Naive B cell (primary cell): ENCODE measurements at regions not wholly inside any gene's neighbourhood (a gene's known extent, or its start where the extent isn't known, plus 50 kb on each side); places are given as distances from the start of the nearest gene placed in this dataset.

Experiments used
- ATAC-seq, 2 donors: fragments of 150-1000 bp; cut with Tn5 transposase; 2 replicates each; pipeline ENCODE4 v1.10.0; 2021; ENCODE audit warnings: low read depth in 2 of 2, mild to moderate bottlenecking in 2 of 2, moderate library complexity in 2 of 2
- DNase-seq: peaks from one replicate; pipeline ENCODE4 v3.0.0; 2022
- H3K27ac Mint-ChIP-seq, 6 donors: one replicate each; pipeline ENCODE4 v1.8.0; 2020 to 2022; ENCODE audit warnings: mild to moderate bottlenecking in 6 of 6, mixed read lengths in 6 of 6, moderate library complexity in 5 of 6, inconsistent platforms in 2 of 6
- H3K27me3 Mint-ChIP-seq, 3 donors: one replicate each; pipeline ENCODE4 v1.8.0; 2021 to 2022; ENCODE audit warnings: mixed read lengths in 3 of 3, mild to moderate bottlenecking in 1 of 3
- H3K36me3 Mint-ChIP-seq, 2 donors: one replicate each; pipeline ENCODE4 v1.8.0; 2020 to 2022; ENCODE audit warnings: mixed read lengths in 2 of 2, inconsistent platforms in 1 of 2, mild to moderate bottlenecking in 1 of 2
- H3K4me1 Mint-ChIP-seq, 3 donors: one replicate each; pipeline ENCODE4 v1.8.0; 2020 to 2022; ENCODE audit warnings: mixed read lengths in 3 of 3, inconsistent platforms in 1 of 3, mild to moderate bottlenecking in 1 of 3, moderate library complexity in 1 of 3
- H3K4me3 Mint-ChIP-seq, 8 donors: one replicate each; pipeline ENCODE4 v1.8.0; 2020 to 2022; ENCODE audit warnings: mild to moderate bottlenecking in 8 of 8, mixed read lengths in 8 of 8, moderate library complexity in 8 of 8, inconsistent platforms in 2 of 8
- H3K9me3 Mint-ChIP-seq, 7 donors: one replicate each; pipeline ENCODE4 v1.8.0; 2020 to 2022; ENCODE audit warnings: mixed read lengths in 7 of 7, mild to moderate bottlenecking in 5 of 7, inconsistent platforms in 2 of 7, moderate library complexity in 1 of 7

- no peaks in the 10 kb centered on the region for H3K4me1 Mint-ChIP-seq
- H3K4me3 Mint-ChIP-seq = no peak overlapping the region
- H3K9me3 Mint-ChIP-seq = peaks cover 0 to 1% (median 0%) of the 10 kb centered on the region in 7 donors
- H3K27me3 Mint-ChIP-seq = peaks cover 0 to 3% (median 0%) of the 10 kb centered on the region in 3 donors
- no peak overlapping the region for H3K27ac Mint-ChIP-seq
- ATAC-seq (no peak), DNase-seq (no peak)
- H3K36me3 Mint-ChIP-seq = no peaks in the 10 kb centered on the region
These were observed 207.8 kb upstream of the MGMT start for GRCh38 chr10:129259128-129259815.

GRCh38 chr10:129272176-129272575 lies 194.9 kb upstream of the MGMT start:
- DNase-seq (no peak), ATAC-seq (no peak)
- Mint-ChIP-seq H3K9me3 (peaks cover 0 to 6% (median 0%) of the 10 kb centered on the region in 7 donors), H3K4me3 (no peak overlapping the region), H3K27me3 (peaks cover 0 to 10% (median 7%) of the 10 kb centered on the region in 3 donors), H3K36me3 (no peaks in the 10 kb centered on the region), H3K4me1 (no peaks in the 10 kb centered on the region), H3K27ac (no peak overlapping the region)

DNA sequence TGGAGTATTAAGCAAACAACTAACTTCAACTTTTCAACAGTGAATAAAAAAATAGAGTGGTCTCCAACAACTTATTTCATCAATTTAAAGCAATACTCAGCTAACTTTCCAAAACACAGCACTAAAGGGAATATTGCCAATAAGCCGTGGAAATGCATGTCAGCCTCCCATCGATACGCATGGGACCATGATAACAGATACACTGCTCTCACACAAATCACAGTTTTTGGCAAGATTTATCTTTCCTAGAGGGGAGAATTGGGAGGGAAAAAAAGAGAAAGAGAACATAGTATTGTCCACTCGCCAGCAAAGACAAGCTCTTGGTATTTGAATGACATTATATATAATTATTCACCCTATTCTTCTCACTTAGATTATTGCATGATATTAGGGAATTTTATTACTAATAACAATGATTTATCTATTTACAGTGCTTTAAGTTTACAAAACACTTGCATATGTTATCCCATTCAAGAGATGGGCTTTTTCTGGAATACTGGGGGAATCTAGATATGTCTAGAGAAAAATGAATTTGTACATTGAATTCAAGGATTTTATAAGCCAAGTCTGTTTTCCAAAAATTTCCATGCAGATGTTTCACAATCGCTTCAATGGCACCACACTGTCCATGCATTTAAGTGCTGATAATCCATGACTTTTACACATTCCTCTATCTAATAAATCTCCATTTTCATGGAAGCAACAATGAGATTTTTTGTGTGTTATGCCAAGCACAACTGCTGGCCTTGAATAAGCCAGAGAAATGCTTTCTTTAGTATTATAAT lies 194.0 kb upstream of the MGMT start:
- DNase-seq (no peak), ATAC-seq (no peak)
- no peaks in the 10 kb centered on the region for H3K4me1 Mint-ChIP-seq
- H3K9me3 Mint-ChIP-seq = peaks cover 0 to 11% (median 0%) of the 10 kb centered on the region in 7 donors
- no peak overlapping the region for H3K27ac Mint-ChIP-seq
- peaks cover 0 to 16% (median 13%) of the 10 kb centered on the region in 3 donors for H3K27me3 Mint-ChIP-seq
- H3K36me3 Mint-ChIP-seq = no peaks in the 10 kb centered on the region
- H3K4me3 Mint-ChIP-seq = no peak overlapping the region

DNA sequence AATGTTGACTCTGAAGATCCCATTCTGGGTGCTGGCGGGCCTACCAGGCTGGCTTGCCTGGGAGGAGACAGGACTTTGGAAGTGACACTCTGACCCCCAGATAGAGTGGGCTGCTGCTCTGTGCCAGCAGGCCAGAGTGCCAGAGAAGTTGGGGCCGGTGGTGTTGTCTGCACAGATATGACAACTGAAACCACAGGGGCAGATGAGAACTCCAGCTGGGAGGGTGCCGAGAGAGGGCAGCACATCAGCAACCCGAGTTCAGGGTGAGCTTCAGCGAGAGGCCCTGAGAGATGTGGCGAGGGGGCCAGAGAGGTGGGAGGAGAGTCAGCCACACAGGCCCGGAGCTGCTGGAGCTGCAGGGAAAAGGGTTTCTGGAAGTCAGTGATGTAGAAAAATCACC lies 193.2 kb upstream of the MGMT start:
- Mint-ChIP-seq H3K9me3 (peaks cover 0 to 11% (median 0%) of the 10 kb centered on the region in 7 donors), H3K4me1 (no peaks in the 10 kb centered on the region), H3K4me3 (no peak overlapping the region)

GRCh38 chr10:129274748-129275474 lies 192.1 kb upstream of the MGMT start:
- peaks cover 0 to 11% (median 0%) of the 10 kb centered on the region in 7 donors for H3K9me3 Mint-ChIP-seq
- peaks cover 0 to 16% (median 13%) of the 10 kb centered on the region in 3 donors for H3K27me3 Mint-ChIP-seq
- ATAC-seq = no peak
- no peaks in the 10 kb centered on the region for H3K36me3 Mint-ChIP-seq
- H3K4me3 Mint-ChIP-seq = no peak overlapping the region
- DNase-seq = no peak
- peak overlapping the region in 2 of 6 donors; percentile 24 to 49 for H3K27ac Mint-ChIP-seq
- H3K4me1 Mint-ChIP-seq = no peaks in the 10 kb centered on the region

More for the DNA sequence above, 193.2 kb upstream of the MGMT start:
- H3K27me3 Mint-ChIP-seq = peaks cover 0 to 16% (median 13%) of the 10 kb centered on the region in 3 donors
- DNase-seq = no peak
- no peak for ATAC-seq
- no peaks in the 10 kb centered on the region for H3K36me3 Mint-ChIP-seq
- no peak overlapping the region for H3K27ac Mint-ChIP-seq

- Mint-ChIP-seq H3K4me3 (no peak overlapping the region), H3K27ac (no peak overlapping the region)
- no peak for ATAC-seq
These were observed 191.2 kb upstream of the MGMT start for GRCh38 chr10:129275886-129276285.

DNA sequence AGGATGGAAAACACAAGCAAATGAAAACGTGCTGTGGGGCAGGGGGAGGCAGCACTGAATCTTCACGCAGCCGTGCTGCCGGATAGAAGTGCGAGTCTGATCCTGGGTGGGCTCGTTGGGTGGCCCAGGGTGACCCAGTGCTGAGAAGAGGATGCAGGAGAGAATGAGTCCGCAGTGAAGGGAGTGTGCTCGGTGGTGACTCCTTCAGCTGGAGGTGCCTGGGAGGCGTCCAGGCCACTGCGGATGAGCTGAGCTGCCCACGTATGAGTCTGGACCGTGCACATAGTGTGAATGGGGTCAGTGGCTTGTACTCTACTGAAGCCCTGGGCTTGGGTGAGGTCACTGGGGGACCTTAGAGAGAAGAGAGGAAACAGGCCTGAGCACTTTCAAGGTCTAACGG lies 190.0 kb upstream of the MGMT start:
- H3K9me3 Mint-ChIP-seq = peaks cover 3 to 18% (median 6%) of the 10 kb centered on the region in 7 donors
- H3K36me3 Mint-ChIP-seq = peaks cover 0 to 11% of the 10 kb centered on the region in 2 donors
- H3K27ac Mint-ChIP-seq = no peak overlapping the region
- DNase-seq (no peak), ATAC-seq (no peak)
- no peaks in the 10 kb centered on the region for H3K4me1 Mint-ChIP-seq
- peaks cover 10 to 24% (median 23%) of the 10 kb centered on the region in 3 donors for H3K27me3 Mint-ChIP-seq
- H3K4me3 Mint-ChIP-seq = no peak overlapping the region

More at GRCh38 chr10:129275886-129276285, 191.2 kb upstream of the MGMT start:
- H3K9me3 Mint-ChIP-seq = peaks cover 0 to 11% (median 0%) of the 10 kb centered on the region in 7 donors
- no peaks in the 10 kb centered on the region for H3K4me1 Mint-ChIP-seq
- DNase-seq = no peak
- H3K27me3 Mint-ChIP-seq = peaks cover 0 to 16% (median 13%) of the 10 kb centered on the region in 3 donors
- H3K36me3 Mint-ChIP-seq = no peaks in the 10 kb centered on the region

DNA sequence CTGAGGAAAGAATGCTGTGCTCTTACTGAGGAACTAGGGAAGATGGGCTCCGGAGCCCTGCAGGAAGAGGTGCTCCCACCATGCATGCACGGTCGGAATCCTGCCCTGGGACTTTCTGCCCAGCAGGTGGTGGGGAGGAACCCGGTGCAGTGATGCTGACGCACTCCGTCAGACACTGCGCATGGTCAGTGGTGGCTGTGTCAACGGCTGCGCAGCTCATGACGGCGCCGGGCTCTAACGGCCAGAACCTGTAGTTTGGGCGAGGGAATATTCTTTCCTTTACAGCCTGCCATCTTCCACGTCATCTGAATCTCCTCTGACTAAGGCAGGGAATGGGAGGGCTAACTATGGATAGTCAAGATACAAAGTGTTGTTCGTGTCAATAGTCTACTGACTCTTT lies 189.2 kb upstream of the MGMT start:
- H3K36me3 Mint-ChIP-seq = peaks cover 0 to 12% of the 10 kb centered on the region in 2 donors
- peak overlapping the region in 1 of 8 donors; percentile 42 for H3K4me3 Mint-ChIP-seq
- DNase-seq = no peak
- peaks cover 10 to 24% (median 24%) of the 10 kb centered on the region in 3 donors for H3K27me3 Mint-ChIP-seq
- no peaks in the 10 kb centered on the region for H3K4me1 Mint-ChIP-seq
- H3K9me3 Mint-ChIP-seq = peaks cover 3 to 18% (median 7%) of the 10 kb centered on the region in 7 donors
- H3K27ac Mint-ChIP-seq = no peak overlapping the region
- ATAC-seq = no peak

DNA sequence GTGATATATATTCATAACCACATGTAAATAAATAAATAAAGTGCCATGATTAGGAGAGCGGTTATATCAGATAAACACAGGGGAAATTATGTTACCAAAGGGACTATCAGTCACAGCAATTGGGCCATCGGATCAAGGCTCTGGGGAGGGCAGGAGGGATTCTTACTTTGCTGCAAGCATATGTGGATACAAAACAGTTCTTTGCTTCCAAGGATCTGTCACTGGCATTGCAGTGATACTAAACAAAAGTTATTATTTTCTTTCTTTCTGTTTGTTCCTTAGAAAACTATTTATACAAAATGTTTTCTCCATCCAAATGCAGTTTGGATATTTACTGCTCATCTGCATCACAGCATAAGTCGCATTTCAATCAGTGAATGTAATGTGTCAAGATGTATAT lies 188.4 kb upstream of the MGMT start:
- no peaks in the 10 kb centered on the region for H3K4me1 Mint-ChIP-seq
- peaks cover 3 to 18% (median 7%) of the 10 kb centered on the region in 7 donors for H3K9me3 Mint-ChIP-seq
- peaks cover 0 to 12% of the 10 kb centered on the region in 2 donors for H3K36me3 Mint-ChIP-seq
- peaks cover 10 to 24% (median 24%) of the 10 kb centered on the region in 3 donors for H3K27me3 Mint-ChIP-seq
- no peak overlapping the region for H3K27ac Mint-ChIP-seq
- ATAC-seq (no peak), DNase-seq (no peak)
- no peak overlapping the region for H3K4me3 Mint-ChIP-seq

DNA sequence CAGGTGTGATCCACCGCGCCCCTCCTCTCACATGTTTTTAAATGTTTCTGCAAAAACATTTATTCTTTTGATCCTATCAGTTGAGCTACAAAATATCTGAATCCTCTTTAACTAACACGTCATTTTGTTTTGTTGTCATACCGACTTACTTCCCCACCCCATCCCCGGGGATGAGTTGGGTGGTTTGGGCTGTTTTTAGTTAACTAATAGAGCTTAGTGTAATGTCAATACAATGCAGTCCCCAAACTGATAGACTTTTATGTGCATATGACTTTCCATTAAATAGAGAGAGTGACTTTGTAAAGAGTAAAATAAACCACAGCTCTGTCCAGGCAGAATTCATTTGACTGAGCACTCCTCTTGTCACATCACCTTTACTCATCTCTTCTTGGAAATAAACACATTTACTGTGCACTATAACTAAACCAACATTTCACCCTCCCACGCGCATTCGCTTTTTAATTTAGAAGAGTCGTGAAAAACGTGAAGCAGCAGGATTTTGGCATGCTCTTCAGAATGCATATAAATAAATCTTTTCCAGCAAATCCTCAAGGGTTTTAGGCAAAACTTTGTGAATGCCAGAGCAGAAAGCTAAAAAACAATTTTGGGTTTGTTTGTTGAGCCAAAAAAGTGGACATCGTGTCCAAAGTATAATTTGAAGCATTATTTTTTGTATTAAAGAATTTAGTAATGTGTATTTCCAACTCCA lies 187.4 kb upstream of the MGMT start:
- H3K9me3 Mint-ChIP-seq = peaks cover 3 to 18% (median 7%) of the 10 kb centered on the region in 7 donors
- ATAC-seq (no peak), DNase-seq (no peak)
- no peaks in the 10 kb centered on the region for H3K4me1 Mint-ChIP-seq
- peaks cover 0 to 12% of the 10 kb centered on the region in 2 donors for H3K36me3 Mint-ChIP-seq
- peaks cover 13 to 24% (median 24%) of the 10 kb centered on the region in 3 donors for H3K27me3 Mint-ChIP-seq
- no peak overlapping the region for H3K27ac Mint-ChIP-seq
- no peak overlapping the region for H3K4me3 Mint-ChIP-seq

DNA sequence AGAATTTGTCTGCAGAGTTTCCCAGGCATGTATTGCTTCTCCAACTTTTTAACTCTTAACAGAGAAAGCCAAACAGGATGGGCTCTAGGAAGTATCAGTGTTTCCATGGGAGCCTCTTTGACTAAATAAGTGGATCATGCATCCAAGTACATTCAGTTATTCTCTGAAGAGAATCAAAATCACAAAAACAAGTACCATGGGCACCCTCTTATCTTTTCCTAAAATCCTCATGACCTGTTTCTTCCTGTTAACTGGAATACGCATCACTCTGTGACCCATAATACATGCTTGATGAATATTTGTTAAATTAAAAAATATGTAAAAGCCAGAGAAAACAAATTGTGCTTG lies 186.9 kb upstream of the MGMT start:
- DNase-seq (no peak), ATAC-seq (no peak)
- peaks cover 3 to 18% (median 7%) of the 10 kb centered on the region in 7 donors for H3K9me3 Mint-ChIP-seq
- no peak overlapping the region for H3K27ac Mint-ChIP-seq
- H3K4me1 Mint-ChIP-seq = no peaks in the 10 kb centered on the region
- peaks cover 0 to 12% of the 10 kb centered on the region in 2 donors for H3K36me3 Mint-ChIP-seq
- no peak overlapping the region for H3K4me3 Mint-ChIP-seq
- peaks cover 13 to 24% (median 24%) of the 10 kb centered on the region in 3 donors for H3K27me3 Mint-ChIP-seq

- Mint-ChIP-seq H3K9me3 (peaks cover 3 to 18% (median 7%) of the 10 kb centered on the region in 7 donors), H3K36me3 (peaks cover 0 to 12% of the 10 kb centered on the region in 2 donors), H3K4me1 (no peaks in the 10 kb centered on the region), H3K27me3 (peaks cover 19 to 24% (median 24%) of the 10 kb centered on the region in 3 donors), H3K27ac (no peak overlapping the region), H3K4me3 (no peak overlapping the region)
- no peak for DNase-seq
- ATAC-seq = no peak
These were observed 186.0 kb upstream of the MGMT start for GRCh38 chr10:129280908-129281586.
